SK-N-SH treated with all-trans-retinoic acid at 6 μM for 48 hours (cell line): ENCODE measurements at regions not wholly inside any gene's neighbourhood (a gene's known extent, or its start where the extent isn't known, plus 50 kb on each side); places are given as distances from the start of the nearest gene placed in this dataset.

Experiments used
- ATAC-seq: fragments of 200-7000 bp; cut with Tn5 transposase; 3 replicates; pipeline ENCODE4 v1.9.1; 2020; ENCODE audit warnings: mild to moderate bottlenecking, moderate library complexity
- ARNTL ChIP-seq: fragments of 450-650 bp; formaldehyde crosslinking; IDR thresholded peaks from 2 replicates; pipeline ENCODE4 v1.5.0; 2020; ENCODE audit warnings: low read depth, mild to moderate bottlenecking, moderate library complexity, borderline replicate concordance
- BACH2 ChIP-seq: fragments of 250-450 bp; sonication (Bioruptor Pico); IDR thresholded peaks from 2 replicates; pipeline ENCODE4 v1.9.0; 2021; ENCODE audit warnings: mild to moderate bottlenecking, borderline replicate concordance
- CREB5 ChIP-seq: fragments of 250-450 bp; sonication (Bioruptor Pico); IDR thresholded peaks from 2 replicates; pipeline ENCODE4 v1.5.1; 2020; ENCODE audit warnings: low read depth, mild to moderate bottlenecking, moderate library complexity
- ESRRG ChIP-seq: fragments of 250-450 bp; sonication (Bioruptor Pico); IDR thresholded peaks from 2 replicates; pipeline ENCODE4 v1.6.1; 2021; ENCODE audit warnings: mild to moderate bottlenecking
- GLIS3 ChIP-seq: fragments of 250-450 bp; sonication (Bioruptor Pico); IDR thresholded peaks from 2 replicates; pipeline ENCODE4 v1.5.0; 2020; ENCODE audit warnings: mild to moderate bottlenecking, moderate library complexity
- ISL1 ChIP-seq: fragments of 250-450 bp; sonication (Bioruptor Pico); IDR thresholded peaks from 2 replicates; pipeline ENCODE4 v2.1.2; 2022; ENCODE audit warnings: mild to moderate bottlenecking, moderate library complexity
- OSR1 ChIP-seq: fragments of 250-450 bp; sonication (Bioruptor Pico); IDR thresholded peaks from 2 replicates; pipeline ENCODE4 v1.8.0; 2022; ENCODE audit warnings: moderate library complexity, mild to moderate bottlenecking, inconsistent platforms
- PATZ1 ChIP-seq: fragments of 250-450 bp; sonication (Bioruptor Pico); IDR thresholded peaks from 2 replicates; pipeline ENCODE4 v1.8.0; 2020; ENCODE audit warnings: mild to moderate bottlenecking, moderate library complexity, borderline replicate concordance
- POU6F1 ChIP-seq: fragments of 250-450 bp; sonication (Bioruptor Pico); IDR thresholded peaks from 2 replicates; pipeline ENCODE4 v1.8.0; 2021; ENCODE audit warnings: low read depth, mild to moderate bottlenecking, moderate library complexity, borderline replicate concordance
- PPARA ChIP-seq: fragments of 250-450 bp; sonication (Bioruptor Pico); IDR thresholded peaks from 2 replicates; pipeline ENCODE4 v1.5.0; 2020; ENCODE audit warnings: mild to moderate bottlenecking, borderline replicate concordance
- RARB ChIP-seq: fragments of 250-450 bp; sonication (Bioruptor Pico); IDR thresholded peaks from 2 replicates; pipeline ENCODE4 v1.8.0; 2021; ENCODE audit warnings: mild to moderate bottlenecking, moderate library complexity
- SNAI2 ChIP-seq: fragments of 250-450 bp; sonication (Bioruptor Pico); IDR thresholded peaks from 2 replicates; pipeline ENCODE4 v1.5.0; 2020; ENCODE audit warnings: mild to moderate bottlenecking, moderate library complexity
- TCF4 ChIP-seq: fragments of 250-450 bp; sonication (Bioruptor Pico); IDR thresholded peaks from 2 replicates; pipeline ENCODE4 v1.8.0; 2021; ENCODE audit warnings: mild to moderate bottlenecking, moderate library complexity, borderline replicate concordance
- TOX ChIP-seq: fragments of 250-450 bp; sonication (Bioruptor Pico); IDR thresholded peaks from 2 replicates; pipeline ENCODE4 v1.8.0; 2021; ENCODE audit warnings: mild to moderate bottlenecking, moderate library complexity, borderline replicate concordance
- TSHZ2 ChIP-seq: fragments of 250-450 bp; sonication (Bioruptor Pico); IDR thresholded peaks from 2 replicates; pipeline ENCODE4 v1.5.0; 2020; ENCODE audit warnings: mild to moderate bottlenecking, moderate library complexity
- ZC3H10 ChIP-seq: fragments of 250-450 bp; sonication (Bioruptor Pico); IDR thresholded peaks from 2 replicates; pipeline ENCODE4 v1.5.1; 2021; ENCODE audit warnings: mild to moderate bottlenecking, moderate library complexity
- ZFP30 ChIP-seq: fragments of 450-650 bp; formaldehyde crosslinking; IDR thresholded peaks from 2 replicates; pipeline ENCODE4 v1.5.0; 2022; ENCODE audit warnings: mild to moderate bottlenecking, moderate library complexity
- ZNF565 ChIP-seq: fragments of 450-650 bp; formaldehyde crosslinking; conservative IDR thresholded peaks from 2 replicates; pipeline ENCODE4 v1.5.0; 2020; ENCODE audit warnings: low read depth, mild to moderate bottlenecking, moderate library complexity
- ZNF70 ChIP-seq: fragments of 450-650 bp; formaldehyde crosslinking; IDR thresholded peaks from 2 replicates; pipeline ENCODE4 v1.5.0; 2020; ENCODE audit warnings: mild to moderate bottlenecking, moderate library complexity
- ZNF8 ChIP-seq: fragments of 450-650 bp; formaldehyde crosslinking; IDR thresholded peaks from 2 replicates; pipeline ENCODE4 v1.5.0; 2020; ENCODE audit warnings: mild to moderate bottlenecking, moderate library complexity

- no peak for ATAC-seq
- TF ChIP-seq ZFP30 (CRISPR knock-in tag) (no peak), ZNF565 (CRISPR knock-in tag) (no peak), SNAI2 (CRISPR knock-in tag) (no peak), ZC3H10 (CRISPR knock-in tag) (no peak), PATZ1 (CRISPR knock-in tag) (no peak), TOX (CRISPR knock-in tag) (no peak), RARB (CRISPR knock-in tag) (no peak), ZNF70 (no peak), ARNTL (no peak), ESRRG (CRISPR knock-in tag) (no peak), CREB5 (CRISPR knock-in tag) (no peak), ZNF8 (CRISPR knock-in tag) (no peak)
These were observed 127.8 kb downstream of the ALOX5 start for GRCh38 chr10:45501791-45502190.

GRCh38 chr10:45500798-45501197 lies 126.8 kb downstream of the ALOX5 start:
- TF ChIP-seq TOX (CRISPR knock-in tag) (no peak), ZC3H10 (CRISPR knock-in tag) (no peak), POU6F1 (CRISPR knock-in tag) (no peak), ZNF70 (no peak), PATZ1 (CRISPR knock-in tag) (no peak), ISL1 (CRISPR knock-in tag) (no peak), ESRRG (CRISPR knock-in tag) (no peak), TSHZ2 (CRISPR knock-in tag) (no peak), CREB5 (CRISPR knock-in tag) (no peak), ZNF8 (CRISPR knock-in tag) (no peak), ZNF565 (CRISPR knock-in tag) (no peak), ARNTL (no peak), GLIS3 (no peak), OSR1 (CRISPR knock-in tag) (no peak), PPARA (CRISPR knock-in tag) (no peak), RARB (CRISPR knock-in tag) (no peak), ZFP30 (CRISPR knock-in tag) (no peak), BACH2 (CRISPR knock-in tag) (no peak), SNAI2 (CRISPR knock-in tag) (no peak), TCF4 (no peak)
- ATAC-seq: no peak
